Keratinocyte (primary cell): ENCODE measurements at regions not wholly inside any gene's neighbourhood (a gene's known extent, or its start where the extent isn't known, plus 50 kb on each side); places are given as distances from the start of the nearest gene placed in this dataset.

ENCODE experiments used
- DNase-seq: peaks from one replicate; pipeline ENCODE4 v3.0.0-alpha.2; 2011; ENCODE audit warnings: low read depth, missing footprints, low spot score
- FAIRE-seq: peaks from 2 replicates; lab custom pipeline; 2011; peaks lifted over from hg19 to GRCh38; lab: Jason Lieb, UNC
- H2AFZ ChIP-seq: 2 replicates; pipeline ENCODE4 v1.6.0; 2012; ENCODE audit warnings: low read length, control low read depth, inconsistent platforms; ENCODE audit not compliant: control insufficient read depth
- H3K27ac ChIP-seq: 2 replicates; pipeline ENCODE4 v1.5.1; 2011; ENCODE audit warnings: low read length; ENCODE audit not compliant: control insufficient read depth, insufficient read depth
- H3K27me3 ChIP-seq: 3 replicates; pipeline ENCODE4 v1.6.0; 2011; ENCODE audit warnings: low read length; ENCODE audit not compliant: control insufficient read depth, insufficient read depth; ENCODE audit errors: extremely low read depth
- H3K36me3 ChIP-seq, 2 experiments: 2 replicates in 1 of 2; 3 replicates in 1 of 2; pipeline ENCODE4 v1.5.1; 2011; ENCODE audit warnings: low read length in 2 of 2, mild to moderate bottlenecking in 1 of 2; ENCODE audit not compliant: control insufficient read depth in 2 of 2, insufficient read depth in 2 of 2; ENCODE audit errors: extremely low read depth in 1 of 2
- H3K4me1 ChIP-seq: 3 replicates; pipeline ENCODE4 v1.5.1; 2011; ENCODE audit warnings: low read length; ENCODE audit not compliant: control insufficient read depth, insufficient read depth; ENCODE audit errors: extremely low read depth
- H3K4me2 ChIP-seq: 3 replicates; pipeline ENCODE4 v1.6.0; 2011; ENCODE audit warnings: low read depth, low read length; ENCODE audit not compliant: control insufficient read depth, insufficient read depth; ENCODE audit errors: extremely low read depth
- H3K4me3 ChIP-seq, 3 experiments: fragments of 200-600 bp in 1 of 3; sonication (generic) in 1 of 3; 2 replicates in 2 of 3; 3 replicates in 1 of 3; pipeline ENCODE4 v1.5.1; 2011 to 2016; ENCODE audit warnings: low read length in 3 of 3, mild to moderate bottlenecking in 3 of 3, control low read depth in 2 of 3, inconsistent platforms in 1 of 3, low read depth in 1 of 3, mixed read lengths in 1 of 3, mixed run types in 1 of 3, moderate library complexity in 1 of 3; ENCODE audit not compliant: control insufficient read depth in 2 of 3, insufficient read depth in 2 of 3; ENCODE audit errors: extremely low read depth in 1 of 3
- H3K79me2 ChIP-seq: 2 replicates; pipeline ENCODE4 v1.6.0; 2012; ENCODE audit warnings: low read length; ENCODE audit not compliant: control insufficient read depth, insufficient read depth
- H3K9ac ChIP-seq: 3 replicates; pipeline ENCODE4 v1.6.0; 2011; ENCODE audit warnings: low read length; ENCODE audit not compliant: control insufficient read depth, insufficient read depth; ENCODE audit errors: extremely low read depth
- H3K9me1 ChIP-seq: 3 replicates; pipeline ENCODE4 v1.6.0; 2011; ENCODE audit warnings: low read length; ENCODE audit not compliant: control insufficient read depth, insufficient read depth; ENCODE audit errors: extremely low read depth
- H3K9me3 ChIP-seq: 2 replicates; pipeline ENCODE4 v1.5.1; 2012; ENCODE audit warnings: low read depth, low read length; ENCODE audit not compliant: control insufficient read depth
- H4K20me1 ChIP-seq: 3 replicates; pipeline ENCODE4 v1.6.0; 2011; ENCODE audit warnings: low read length; ENCODE audit not compliant: control insufficient read depth, insufficient read depth; ENCODE audit errors: extremely low read depth
- EZH2 ChIP-seq: IDR thresholded peaks from one replicate; pipeline ENCODE4 v1.6.1; 2012; ENCODE audit warnings: inconsistent platforms, mild to moderate bottlenecking, low read length, moderate library complexity
- dilution Hi-C: fragments of 300-500 bp; cut with MboI; formaldehyde crosslinking; loops from one replicate; pipeline ENCODE4 v1.7.0; 2020; ENCODE audit warnings: low sequenced_read_pairs; ENCODE audit not compliant: extremely low pct_ligation_motif_present
- TF ChIP-seq, protein P1 (sequence below), 3 experiments: IDR thresholded peaks in 1 of 3; conservative IDR thresholded peaks in 1 of 3; optimal IDR thresholded peaks in 1 of 3; 2 replicates in 2 of 3; 3 replicates in 1 of 3; pipeline versions ENCODE3 to v1.5.1; 2011; ENCODE audit warnings: low read length in 3 of 3, mild to moderate bottlenecking in 3 of 3, moderate library complexity in 2 of 3, control low read depth in 1 of 3, inconsistent platforms in 1 of 3; ENCODE audit not compliant: insufficient read depth in 2 of 3; ENCODE audit errors: extremely low read depth in 1 of 3

DNA sequence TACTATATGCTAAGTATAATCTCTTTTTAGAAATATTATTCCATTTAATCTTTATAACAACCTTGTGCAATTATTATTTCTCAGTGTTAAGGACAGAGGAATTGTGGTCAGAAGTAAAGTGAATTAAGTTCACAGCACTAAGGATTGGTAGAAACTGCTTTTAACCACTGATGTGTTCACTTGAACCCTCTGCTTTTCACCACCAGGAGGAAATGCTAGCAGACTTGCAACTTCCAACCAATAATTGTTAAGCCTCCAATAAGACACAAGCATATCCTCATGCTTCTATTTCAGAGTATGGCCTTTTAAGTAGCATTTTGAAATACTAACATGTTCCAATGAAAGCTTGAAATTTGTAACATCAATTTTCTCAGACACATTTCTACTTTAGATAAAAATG is 527.4 kb downstream of the SI start:
- dilution Hi-C loops: no loop called here
- H3K27me3 ChIP-seq: no peaks in the 10 kb centered on the region
- H3K36me3 ChIP-seq: no peaks in the 10 kb centered on the region
- H3K9me3 ChIP-seq: no peaks in the 10 kb centered on the region
- no peaks in the 10 kb centered on the region for H4K20me1 ChIP-seq
- DNase-seq (no peak), FAIRE-seq (no peak)
- H3K9me1 ChIP-seq: no peaks in the 10 kb centered on the region
- H3K79me2 ChIP-seq: no peaks in the 10 kb centered on the region
- no peaks in the 10 kb centered on the region for H3K4me1 ChIP-seq
- no peak for TF ChIP-seq EZH2
- TF ChIP-seq, protein P1, sequence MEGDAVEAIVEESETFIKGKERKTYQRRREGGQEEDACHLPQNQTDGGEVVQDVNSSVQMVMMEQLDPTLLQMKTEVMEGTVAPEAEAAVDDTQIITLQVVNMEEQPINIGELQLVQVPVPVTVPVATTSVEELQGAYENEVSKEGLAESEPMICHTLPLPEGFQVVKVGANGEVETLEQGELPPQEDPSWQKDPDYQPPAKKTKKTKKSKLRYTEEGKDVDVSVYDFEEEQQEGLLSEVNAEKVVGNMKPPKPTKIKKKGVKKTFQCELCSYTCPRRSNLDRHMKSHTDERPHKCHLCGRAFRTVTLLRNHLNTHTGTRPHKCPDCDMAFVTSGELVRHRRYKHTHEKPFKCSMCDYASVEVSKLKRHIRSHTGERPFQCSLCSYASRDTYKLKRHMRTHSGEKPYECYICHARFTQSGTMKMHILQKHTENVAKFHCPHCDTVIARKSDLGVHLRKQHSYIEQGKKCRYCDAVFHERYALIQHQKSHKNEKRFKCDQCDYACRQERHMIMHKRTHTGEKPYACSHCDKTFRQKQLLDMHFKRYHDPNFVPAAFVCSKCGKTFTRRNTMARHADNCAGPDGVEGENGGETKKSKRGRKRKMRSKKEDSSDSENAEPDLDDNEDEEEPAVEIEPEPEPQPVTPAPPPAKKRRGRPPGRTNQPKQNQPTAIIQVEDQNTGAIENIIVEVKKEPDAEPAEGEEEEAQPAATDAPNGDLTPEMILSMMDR (optimal IDR thresholded peaks at IDR 0.05 in 1 of 3, IDR thresholded peaks at IDR 0.05 in 1 of 3, conservative IDR thresholded peaks at IDR 0.05 in 1 of 3; ENCODE audit: extremely low read depth in 1 of 3, insufficient read depth in 2 of 3, low read length in 3 of 3): no peak
- H3K4me2 ChIP-seq: no peak overlapping the region
- H2AFZ ChIP-seq: no peak overlapping the region
- H3K9ac ChIP-seq: no peak overlapping the region
- no peak overlapping the region for H3K27ac ChIP-seq
- no peak overlapping the region for H3K4me3 ChIP-seq

GRCh38 chr3:164539215-164539614 is 539.1 kb downstream of the SI start:
- Histone ChIP-seq H3K27me3 (no peaks in the 10 kb centered on the region), H3K9me3 (no peaks in the 10 kb centered on the region), H3K4me2 (no peak overlapping the region), H3K9ac (no peak overlapping the region), H4K20me1 (no peaks in the 10 kb centered on the region), H3K79me2 (no peaks in the 10 kb centered on the region), H3K36me3 (no peaks in the 10 kb centered on the region), H3K4me1 (no peaks in the 10 kb centered on the region), H3K27ac (no peak overlapping the region), H3K4me3 (no peak overlapping the region), H3K9me1 (no peaks in the 10 kb centered on the region), H2AFZ (no peak overlapping the region)
- DNase-seq: no peak
- dilution Hi-C loops: no loop called here
- TF ChIP-seq EZH2: no peak
- TF ChIP-seq, protein P1 (optimal IDR thresholded peaks at IDR 0.05 in 1 of 3, IDR thresholded peaks at IDR 0.05 in 1 of 3, conservative IDR thresholded peaks at IDR 0.05 in 1 of 3; ENCODE audit: extremely low read depth in 1 of 3, insufficient read depth in 2 of 3, low read length in 3 of 3): no peak
- no peak for FAIRE-seq
